Calu3 (cell line): ENCODE measurements at regions not wholly inside any gene's neighbourhood (a gene's known extent, or its start where the extent isn't known, plus 50 kb on each side); places are given as distances from the start of the nearest gene placed in this dataset.

Source experiments
- BruUV-seq: library from RNA; stranded (reverse); fragments of 400-500 nt; replicated peaks from 2 replicates; lab custom pipeline; 2021; lab: Mats Ljungman, UMichigan
- CTCF ChIA-PET: fragments of 300-600 bp; sonication (Branson Sonifier 250); formaldehyde crosslinking; loops from one replicate; lab custom pipeline; 2022; ENCODE audit warnings: antibody characterized with exemption; lab: Charles Lee
- DNase-seq: peaks from one replicate; pipeline ENCODE4 v3.0.0; 2022
- H3K27ac Mint-ChIP-seq: one replicate; pipeline ENCODE4 v1.8.0; 2022; ENCODE audit warnings: mixed read lengths; ENCODE audit not compliant: unreplicated experiment
- H3K27me3 Mint-ChIP-seq: one replicate; pipeline ENCODE4 v1.8.0; 2022; ENCODE audit warnings: mixed read lengths; ENCODE audit not compliant: unreplicated experiment
- H3K36me3 Mint-ChIP-seq: one replicate; pipeline ENCODE4 v1.8.0; 2022; ENCODE audit warnings: mild to moderate bottlenecking, moderate library complexity, mixed read lengths; ENCODE audit not compliant: insufficient read depth, unreplicated experiment
- H3K4me1 Mint-ChIP-seq: one replicate; pipeline ENCODE4 v1.8.0; 2022; ENCODE audit warnings: mild to moderate bottlenecking, low read depth, mixed read lengths; ENCODE audit not compliant: unreplicated experiment
- H3K4me3 Mint-ChIP-seq: one replicate; pipeline ENCODE4 v1.8.0; 2022; ENCODE audit warnings: mild to moderate bottlenecking, low read depth, moderate library complexity, mixed read lengths; ENCODE audit not compliant: unreplicated experiment
- H3K9me3 Mint-ChIP-seq: one replicate; pipeline ENCODE4 v1.8.0; 2022; ENCODE audit warnings: low read depth, mixed read lengths; ENCODE audit not compliant: unreplicated experiment
- intact Hi-C: fragments of 100-400 bp; cut with micrococcal nuclease; formaldehyde crosslinking; loops from one replicate; pipeline ENCODE4 v1.10.0; 2022; ENCODE audit not compliant: unreplicated experiment
- TF ChIP-seq, protein P1 (sequence below): fragments of 200-600 bp; IDR thresholded peaks from one replicate; pipeline ENCODE4 v1.8.0; 2022; ENCODE audit warnings: antibody characterized with exemption; ENCODE audit not compliant: unreplicated experiment

DNA sequence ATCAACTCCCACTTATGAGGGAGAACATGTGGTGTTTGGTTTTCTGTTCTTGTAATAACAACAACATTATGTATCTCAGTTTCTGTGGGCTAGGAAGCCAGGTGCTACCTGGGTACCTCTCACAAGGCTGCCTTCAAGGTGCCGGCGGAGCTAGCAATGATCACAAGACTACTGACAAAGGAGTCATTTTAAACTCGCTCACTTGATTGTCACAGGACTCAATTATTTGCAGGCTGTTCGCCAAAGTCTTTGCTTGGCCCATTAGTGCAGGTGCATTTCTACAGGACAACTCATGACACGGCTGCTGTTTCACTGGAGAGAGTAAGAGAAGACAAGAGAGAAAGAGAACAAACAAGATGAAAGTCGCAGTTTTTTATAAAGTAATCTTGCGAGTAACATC, 1237.4 kb upstream of the TMPRSS15 start:
- BruUV-seq, result no TSS peak
- no peak overlapping the region for H3K27ac Mint-ChIP-seq
- TF ChIP-seq, protein P1, sequence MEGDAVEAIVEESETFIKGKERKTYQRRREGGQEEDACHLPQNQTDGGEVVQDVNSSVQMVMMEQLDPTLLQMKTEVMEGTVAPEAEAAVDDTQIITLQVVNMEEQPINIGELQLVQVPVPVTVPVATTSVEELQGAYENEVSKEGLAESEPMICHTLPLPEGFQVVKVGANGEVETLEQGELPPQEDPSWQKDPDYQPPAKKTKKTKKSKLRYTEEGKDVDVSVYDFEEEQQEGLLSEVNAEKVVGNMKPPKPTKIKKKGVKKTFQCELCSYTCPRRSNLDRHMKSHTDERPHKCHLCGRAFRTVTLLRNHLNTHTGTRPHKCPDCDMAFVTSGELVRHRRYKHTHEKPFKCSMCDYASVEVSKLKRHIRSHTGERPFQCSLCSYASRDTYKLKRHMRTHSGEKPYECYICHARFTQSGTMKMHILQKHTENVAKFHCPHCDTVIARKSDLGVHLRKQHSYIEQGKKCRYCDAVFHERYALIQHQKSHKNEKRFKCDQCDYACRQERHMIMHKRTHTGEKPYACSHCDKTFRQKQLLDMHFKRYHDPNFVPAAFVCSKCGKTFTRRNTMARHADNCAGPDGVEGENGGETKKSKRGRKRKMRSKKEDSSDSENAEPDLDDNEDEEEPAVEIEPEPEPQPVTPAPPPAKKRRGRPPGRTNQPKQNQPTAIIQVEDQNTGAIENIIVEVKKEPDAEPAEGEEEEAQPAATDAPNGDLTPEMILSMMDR, result no peak
- CTCF ChIA-PET, result no interaction called here
- no peaks in the 10 kb centered on the region for H3K36me3 Mint-ChIP-seq
- no peaks in the 10 kb centered on the region for H3K9me3 Mint-ChIP-seq
- intact Hi-C loops, result no loop called here
- no peak overlapping the region for H3K4me3 Mint-ChIP-seq
- H3K27me3 Mint-ChIP-seq, result no peaks in the 10 kb centered on the region
- DNase-seq, result no peak
- H3K4me1 Mint-ChIP-seq, result no peaks in the 10 kb centered on the region

DNA sequence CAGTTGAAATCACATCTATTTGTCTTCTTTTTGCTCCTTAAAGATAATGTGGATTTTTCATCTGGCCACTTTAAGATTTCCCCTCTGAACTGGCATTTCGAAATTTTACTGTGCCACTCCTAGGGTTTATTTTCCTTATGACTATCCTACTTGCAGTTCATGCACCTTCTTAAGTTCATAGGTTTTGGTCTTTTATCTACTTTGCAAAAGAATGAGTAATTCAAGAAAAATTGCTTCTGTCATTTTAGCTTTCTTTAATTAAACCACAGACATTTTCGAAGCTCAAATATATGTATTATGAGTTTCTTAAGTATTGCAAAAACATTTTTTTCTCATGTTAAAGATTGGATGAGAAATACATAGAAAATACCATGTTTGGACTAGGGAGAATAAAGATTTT, 1244.8 kb upstream of the TMPRSS15 start:
- CTCF ChIA-PET, result no interaction called here
- Mint-ChIP-seq H3K27ac (no peak overlapping the region), H3K9me3 (peaks cover 2% of the 10 kb centered on the region), H3K4me3 (no peak overlapping the region), H3K27me3 (no peaks in the 10 kb centered on the region), H3K36me3 (no peaks in the 10 kb centered on the region), H3K4me1 (no peaks in the 10 kb centered on the region)
- intact Hi-C loops, result no loop called here
- DNase-seq, result no peak
- TF ChIP-seq, protein P1, result no peak
- no TSS peak for BruUV-seq

DNA sequence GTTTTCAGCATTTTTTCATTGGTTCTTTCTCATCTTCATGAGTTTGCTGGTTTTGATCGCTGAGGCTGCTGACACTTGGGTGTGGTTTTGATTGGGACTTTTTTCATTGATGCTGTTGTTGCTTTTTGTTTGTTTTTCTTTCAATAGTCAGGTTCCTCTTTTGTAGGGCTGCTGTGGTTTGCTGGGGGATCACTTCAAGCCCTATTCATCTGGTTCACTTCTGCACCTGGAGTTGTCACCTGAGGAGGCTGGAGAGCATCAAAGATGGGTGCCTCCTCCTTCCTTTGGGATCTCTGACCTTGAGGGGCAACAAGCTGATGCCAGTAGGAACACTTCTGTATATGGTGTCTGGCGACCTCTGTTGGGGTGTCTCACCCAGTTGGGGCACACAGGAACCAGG, 1279.9 kb upstream of the TMPRSS15 start:
- intact Hi-C loops, result no loop called here
- H3K27ac Mint-ChIP-seq, result no peak overlapping the region
- no peaks in the 10 kb centered on the region for H3K36me3 Mint-ChIP-seq
- H3K9me3 Mint-ChIP-seq, result peaks cover 8% of the 10 kb centered on the region
- CTCF ChIA-PET, result no interaction called here
- TF ChIP-seq, protein P1, result no peak
- no TSS peak for BruUV-seq
- no peaks in the 10 kb centered on the region for H3K27me3 Mint-ChIP-seq
- no peaks in the 10 kb centered on the region for H3K4me1 Mint-ChIP-seq
- no peak overlapping the region for H3K4me3 Mint-ChIP-seq
- DNase-seq, result no peak

DNA sequence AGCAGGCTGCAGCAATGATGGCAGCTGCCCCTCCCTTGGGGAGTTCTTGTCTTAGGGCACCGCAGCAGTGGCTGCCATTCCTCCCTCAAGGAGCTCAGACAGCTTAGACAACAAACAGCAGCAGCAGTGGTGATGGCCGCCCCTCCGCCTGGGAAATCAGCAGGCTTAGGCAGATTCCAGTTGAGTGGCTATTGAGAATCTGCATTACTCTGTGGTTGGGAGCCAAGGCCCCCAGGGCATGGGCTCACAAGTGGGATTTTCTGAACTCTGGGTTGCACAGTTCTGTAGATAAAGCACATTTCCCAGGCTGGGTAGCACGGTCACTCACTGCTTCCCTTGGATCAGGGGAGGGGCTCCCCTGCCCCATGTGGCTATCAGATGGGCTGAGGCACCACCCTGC, 1280.7 kb upstream of the TMPRSS15 start:
- Mint-ChIP-seq H3K27ac (no peak overlapping the region), H3K36me3 (no peaks in the 10 kb centered on the region), H3K4me1 (no peaks in the 10 kb centered on the region), H3K27me3 (no peaks in the 10 kb centered on the region), H3K4me3 (no peak overlapping the region), H3K9me3 (peaks cover 8% of the 10 kb centered on the region)
- CTCF ChIA-PET, result no interaction called here
- intact Hi-C loops, result no loop called here
- TF ChIP-seq, protein P1, result no peak
- DNase-seq, result no peak
- no TSS peak for BruUV-seq
